ENCODE measurements at regions not wholly inside any gene's neighbourhood (a gene's known extent, or its start where the extent isn't known, plus 50 kb on each side); places are given as distances from the start of the nearest gene placed in this dataset.

GRCh38 chr13:34002924-34003323, 185.0 kb downstream of the RFC3 start:
- no peak for DNase-seq (ENCODE audit: low spot score)

GRCh38 chr13:34003656-34004055, 185.7 kb downstream of the RFC3 start:
- DNase-seq (ENCODE audit: low spot score), result no peak

GRCh38 chr13:34004676-34005075, 186.7 kb downstream of the RFC3 start:
- no peak for DNase-seq (ENCODE audit: low spot score)

GRCh38 chr13:34006011-34006410, 188.1 kb downstream of the RFC3 start:
- DNase-seq (ENCODE audit: low spot score), result no peak

- no peak for DNase-seq (ENCODE audit: low spot score)
Measured at GRCh38 chr13:34011552-34012085, 193.7 kb downstream of the RFC3 start.

- DNase-seq (ENCODE audit: low spot score), result no peak
Measured at GRCh38 chr13:34012382-34012781, 194.4 kb downstream of the RFC3 start.

GRCh38 chr13:34013061-34013460, 195.1 kb downstream of the RFC3 start:
- no peak for DNase-seq (ENCODE audit: low spot score)

- DNase-seq (ENCODE audit: low spot score), result no peak
Measured at GRCh38 chr13:34017231-34017630, 199.3 kb downstream of the RFC3 start.

- DNase-seq (ENCODE audit: low spot score), result no peak
Measured at GRCh38 chr13:34019870-34020269, 201.9 kb downstream of the RFC3 start.

GRCh38 chr13:34020388-34020787, 202.4 kb downstream of the RFC3 start:
- no peak for DNase-seq (ENCODE audit: low spot score)

GRCh38 chr13:34021619-34022018, 203.7 kb downstream of the RFC3 start:
- DNase-seq (ENCODE audit: low spot score), result no peak

GRCh38 chr13:34025746-34026145, 207.8 kb downstream of the RFC3 start:
- DNase-seq (ENCODE audit: low spot score), result no peak

GRCh38 chr13:34026308-34026707, 208.4 kb downstream of the RFC3 start:
- DNase-seq (ENCODE audit: low spot score), result no peak

- no peak for DNase-seq (ENCODE audit: low spot score)
Measured at GRCh38 chr13:34028496-34029442, 210.8 kb downstream of the RFC3 start.

GRCh38 chr13:34030782-34031181, 212.8 kb downstream of the RFC3 start:
- no peak for DNase-seq (ENCODE audit: low spot score)

- DNase-seq (ENCODE audit: low spot score), result no peak
Measured at GRCh38 chr13:34031610-34032009, 213.7 kb downstream of the RFC3 start.

- no peak for DNase-seq (ENCODE audit: low spot score)
Measured at GRCh38 chr13:34034411-34034810, 216.5 kb downstream of the RFC3 start.

- no peak for DNase-seq (ENCODE audit: low spot score)
Measured at GRCh38 chr13:34035178-34035577, 217.2 kb downstream of the RFC3 start.

- no peak for DNase-seq (ENCODE audit: low spot score)
Measured at GRCh38 chr13:34035676-34036325, 217.9 kb downstream of the RFC3 start.

- no peak for DNase-seq (ENCODE audit: low spot score)
Measured at GRCh38 chr13:34037636-34038540, 219.9 kb downstream of the RFC3 start.

- no peak for DNase-seq (ENCODE audit: low spot score)
Measured at GRCh38 chr13:34038541-34039068, 220.7 kb downstream of the RFC3 start.

- no peak for DNase-seq (ENCODE audit: low spot score)
Measured at GRCh38 chr13:34039678-34040077, 221.7 kb downstream of the RFC3 start.

Data from globus pallidus (tissue), 1 donor.